Hematopoietic multipotent progenitor cell treated with erythropoietin and hydrocortisone succinate and interleukin-3 and kit ligand, for 17 days (in vitro differentiated cells): ENCODE measurements at regions not wholly inside any gene's neighbourhood (a gene's known extent, or its start where the extent isn't known, plus 50 kb on each side); places are given as distances from the start of the nearest gene placed in this dataset.
"Not testable (repeated sequence)": the region's sequence is repeated elsewhere in the genome, so short reads cannot be mapped to it uniquely, and the experiment has no call there.

Experiments
- DNase-seq: peaks from one replicate; pipeline ENCODE4 v3.0.0-alpha.2; 2015; ENCODE audit warnings: low spot score

GRCh38 chr21:28588997-28589396 lies 403.7 kb downstream of the LTN1 start:
- no peak for DNase-seq

GRCh38 chr21:28587748-28588147 lies 404.9 kb downstream of the LTN1 start:
- no peak for DNase-seq

- no peak for DNase-seq
These were observed 410.7 kb downstream of the LTN1 start for GRCh38 chr21:28581976-28582375.

- DNase-seq, result not testable (repeated sequence)
These were observed 411.4 kb downstream of the LTN1 start for GRCh38 chr21:28581311-28581731.

GRCh38 chr21:28580585-28580984 lies 412.1 kb downstream of the LTN1 start:
- no peak for DNase-seq

DNA sequence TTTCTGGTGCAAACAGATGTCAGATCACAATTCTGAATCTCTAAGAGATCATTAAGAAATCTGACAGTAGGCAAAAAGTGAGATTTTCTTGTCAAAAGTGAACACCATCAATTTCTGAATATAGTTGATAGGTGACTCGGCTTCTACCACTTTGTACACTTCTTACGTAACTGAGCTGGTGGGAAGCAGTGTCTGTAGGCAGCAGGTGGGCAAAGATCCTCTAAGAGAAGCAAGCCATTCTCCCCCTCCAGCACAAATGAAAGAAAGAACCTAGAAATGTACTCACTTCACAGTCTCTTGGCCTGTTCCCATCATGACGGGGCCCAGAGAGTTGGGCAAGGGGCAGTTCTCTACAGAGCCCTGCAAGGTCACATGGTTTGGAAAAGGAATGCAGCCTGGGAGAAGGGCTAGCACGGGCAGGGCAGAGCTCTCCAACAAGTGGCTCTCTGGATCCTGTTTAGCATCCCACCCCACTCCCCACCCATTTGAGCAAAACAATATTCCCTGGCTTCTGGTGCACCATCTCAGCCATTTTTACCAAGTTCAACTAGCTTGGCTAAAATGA lies 412.6 kb downstream of the LTN1 start:
- no peak for DNase-seq

- DNase-seq, result no peak
These were observed 424.0 kb downstream of the LTN1 start for GRCh38 chr21:28568692-28569091.

GRCh38 chr21:28563933-28564332 lies 428.7 kb downstream of the LTN1 start:
- not testable (repeated sequence) for DNase-seq

- DNase-seq, result no peak
These were observed 430.9 kb downstream of the LTN1 start for GRCh38 chr21:28561772-28562171.

- no peak for DNase-seq
These were observed 437.8 kb downstream of the LTN1 start for GRCh38 chr21:28554660-28555475.

DNA sequence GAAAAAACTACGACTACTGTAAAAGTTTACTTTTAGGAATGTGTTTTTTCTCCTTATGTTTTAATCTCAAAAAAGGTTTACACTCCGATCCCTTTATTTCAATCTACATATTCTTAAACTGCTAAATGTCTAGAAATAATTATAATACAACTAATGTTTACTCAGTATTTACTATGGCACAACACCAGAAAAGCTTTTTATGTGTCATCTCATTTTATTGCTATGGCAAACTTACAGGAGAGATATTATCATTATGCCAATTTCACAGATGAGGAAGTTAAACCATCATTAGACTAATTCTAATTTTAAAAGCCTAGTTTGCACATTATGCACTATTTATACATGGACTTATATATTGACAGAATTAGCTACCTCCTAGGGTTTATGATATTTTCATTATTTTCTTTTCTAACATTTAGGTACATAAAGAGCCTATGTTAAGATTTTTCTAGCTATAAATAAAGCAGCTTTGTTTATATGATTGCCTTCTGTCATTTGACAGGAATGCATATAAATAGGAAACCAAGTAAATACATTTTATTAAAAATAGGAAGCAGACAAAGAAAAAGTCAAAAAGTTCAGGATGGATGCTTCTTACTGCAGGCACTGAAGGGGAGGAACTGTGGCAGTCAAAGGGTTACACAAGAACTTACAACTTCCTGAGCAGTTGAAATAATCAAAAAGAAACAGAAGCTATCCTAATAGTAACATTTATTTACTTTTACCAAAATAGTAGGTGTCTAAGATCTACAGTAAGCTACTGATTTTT lies 442.4 kb downstream of the LTN1 start:
- no peak for DNase-seq

GRCh38 chr21:28548291-28548690 lies 444.4 kb downstream of the LTN1 start:
- DNase-seq, result no peak

GRCh38 chr21:28547766-28548165 lies 444.9 kb downstream of the LTN1 start:
- no peak for DNase-seq

- no peak for DNase-seq
These were observed 448.7 kb downstream of the LTN1 start for GRCh38 chr21:28543975-28544374.

GRCh38 chr21:28541371-28542112 lies 451.1 kb downstream of the LTN1 start:
- no peak for DNase-seq

GRCh38 chr21:28540514-28540913 lies 452.2 kb downstream of the LTN1 start:
- no peak for DNase-seq

GRCh38 chr21:28539623-28539988 lies 453.1 kb downstream of the LTN1 start:
- no peak for DNase-seq

DNA sequence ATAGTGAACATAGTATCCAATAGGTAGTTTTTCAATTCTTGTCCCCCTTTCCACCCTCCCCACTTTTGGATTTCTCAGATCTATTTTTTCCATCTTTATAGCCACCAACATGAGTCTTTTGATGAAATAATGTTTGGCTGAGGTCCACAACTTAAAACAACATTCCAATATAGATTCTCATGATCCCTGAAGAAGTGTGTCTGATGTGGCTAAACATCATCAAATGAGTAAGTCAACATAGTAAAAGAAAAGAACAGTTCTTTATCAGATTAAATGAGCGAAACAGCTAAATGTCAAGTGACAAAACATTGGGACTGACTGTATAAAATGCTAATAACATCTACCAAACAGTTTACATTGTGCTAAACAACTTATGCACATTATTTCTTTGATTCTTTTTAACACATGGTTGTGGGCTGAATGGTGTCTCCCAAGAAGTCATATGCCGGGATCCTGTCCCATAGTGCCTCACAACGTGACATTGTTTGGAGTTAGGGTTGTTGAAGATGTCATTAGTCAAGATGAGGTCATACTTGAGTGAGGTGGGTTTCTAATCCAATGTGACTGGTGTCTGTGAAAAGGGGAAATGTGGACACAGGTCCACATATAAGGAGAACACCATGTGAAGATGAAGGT lies 453.6 kb downstream of the LTN1 start:
- DNase-seq, result no peak

DNA sequence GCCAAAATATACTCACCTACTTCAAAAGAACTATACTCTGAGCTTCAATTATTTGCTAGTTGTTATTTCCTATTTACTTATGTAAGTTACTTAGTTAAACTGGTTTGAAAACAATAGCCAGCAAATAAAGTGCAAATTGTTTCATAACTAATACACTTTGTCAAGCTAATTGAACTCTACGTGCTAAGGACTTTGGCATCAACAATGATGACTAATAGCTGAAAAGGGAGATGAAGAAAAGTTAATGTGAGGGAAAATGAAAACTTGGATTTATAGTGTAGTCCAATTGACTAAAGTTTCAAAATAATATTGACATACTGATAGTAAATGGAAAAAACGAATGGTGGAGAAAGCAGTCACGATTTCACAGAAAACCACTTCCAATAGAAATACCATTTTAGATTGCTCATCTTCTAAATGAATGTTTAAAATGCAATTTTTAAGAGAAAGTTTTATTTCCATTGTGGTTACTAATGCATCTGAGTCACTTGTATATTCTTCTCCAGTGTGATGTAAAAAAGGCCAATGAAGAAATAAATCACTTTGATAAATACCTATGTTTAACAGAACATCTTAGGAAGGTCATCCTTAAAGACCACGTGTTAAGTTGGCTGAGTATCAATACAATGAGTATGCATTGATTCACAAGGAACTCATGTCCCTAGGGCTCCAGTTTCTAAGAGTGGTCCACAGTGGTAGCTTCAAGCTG lies 455.2 kb downstream of the LTN1 start:
- DNase-seq, result no peak

DNA sequence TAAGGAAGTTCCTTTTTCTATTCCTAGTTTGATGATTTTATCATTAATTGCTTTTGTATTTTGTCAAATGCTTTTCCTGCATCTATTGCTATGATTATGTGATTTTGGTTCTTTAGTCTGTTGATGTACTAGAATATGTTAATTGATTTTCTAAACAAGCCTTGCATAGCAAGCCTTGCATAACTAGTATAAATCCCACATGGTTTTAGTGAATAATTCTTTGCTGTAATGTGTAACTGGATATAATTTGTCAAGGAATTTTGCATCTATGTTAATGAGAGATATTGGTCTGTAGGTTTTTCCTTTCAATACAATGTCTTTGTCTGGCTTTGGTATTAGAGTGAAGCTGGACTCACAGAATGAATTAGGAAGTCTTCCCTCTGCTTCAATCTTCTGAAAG lies 460.2 kb downstream of the LTN1 start:
- no peak for DNase-seq

DNA sequence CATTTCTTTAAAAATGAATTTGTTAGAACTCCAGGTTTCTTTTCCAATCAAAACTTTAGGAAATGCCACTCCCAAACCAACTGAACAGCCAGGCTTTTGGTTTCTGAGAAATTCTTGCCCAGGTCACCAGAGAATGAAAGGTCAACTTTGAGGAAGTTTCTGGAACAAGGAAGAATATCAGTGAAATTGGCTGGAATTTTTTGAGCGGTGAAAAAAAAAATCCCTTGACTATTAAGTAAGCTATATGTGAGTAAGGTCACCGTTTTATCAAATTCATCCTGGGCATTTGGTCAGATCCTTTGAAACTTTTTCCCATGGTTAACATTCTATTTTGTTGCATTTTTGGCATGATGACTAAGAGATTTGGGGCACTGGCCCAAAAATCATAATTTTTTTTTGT lies 469.3 kb downstream of the LTN1 start:
- no peak for DNase-seq
